HG03457 (cell line): ENCODE measurements at regions not wholly inside any gene's neighbourhood (a gene's known extent, or its start where the extent isn't known, plus 50 kb on each side); places are given as distances from the start of the nearest gene placed in this dataset.

Experiments
- ATAC-seq: cut with Tn5 transposase; IDR thresholded peaks from one replicate; pipeline ENCODE4 v1.9.1; 2021; ENCODE audit warnings: moderate number of reproducible peaks; ENCODE audit not compliant: unreplicated experiment

DNA sequence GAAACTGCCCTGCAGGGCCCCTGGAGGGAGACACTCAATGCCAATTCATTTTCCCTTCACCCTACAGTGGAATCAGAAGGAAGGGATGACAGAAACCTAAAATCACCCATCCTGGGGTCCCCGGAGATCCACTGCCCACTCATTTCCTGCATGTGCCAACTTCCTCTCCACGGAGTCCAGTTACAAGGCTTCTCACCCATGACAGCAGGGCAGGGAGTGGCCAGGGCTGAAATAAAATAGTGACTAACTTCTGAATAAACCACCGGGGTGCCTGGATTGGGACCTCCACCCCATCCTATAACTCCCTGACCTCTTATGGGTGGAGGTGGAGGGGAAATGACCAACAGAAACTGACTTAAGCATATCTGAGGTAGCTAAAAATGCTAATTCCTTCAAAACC is 362.3 kb downstream of the MAFB start:
- ATAC-seq, result no peak

GRCh38 chr20:40325006-40325568 is 363.9 kb downstream of the MAFB start:
- ATAC-seq, result no peak

- ATAC-seq, result no peak
Observed at GRCh38 chr20:40323361-40323794, 365.7 kb downstream of the MAFB start.

GRCh38 chr20:40322941-40323340 is 366.1 kb downstream of the MAFB start:
- ATAC-seq, result no peak

GRCh38 chr20:40320517-40321011 is 368.5 kb downstream of the MAFB start:
- no peak for ATAC-seq

DNA sequence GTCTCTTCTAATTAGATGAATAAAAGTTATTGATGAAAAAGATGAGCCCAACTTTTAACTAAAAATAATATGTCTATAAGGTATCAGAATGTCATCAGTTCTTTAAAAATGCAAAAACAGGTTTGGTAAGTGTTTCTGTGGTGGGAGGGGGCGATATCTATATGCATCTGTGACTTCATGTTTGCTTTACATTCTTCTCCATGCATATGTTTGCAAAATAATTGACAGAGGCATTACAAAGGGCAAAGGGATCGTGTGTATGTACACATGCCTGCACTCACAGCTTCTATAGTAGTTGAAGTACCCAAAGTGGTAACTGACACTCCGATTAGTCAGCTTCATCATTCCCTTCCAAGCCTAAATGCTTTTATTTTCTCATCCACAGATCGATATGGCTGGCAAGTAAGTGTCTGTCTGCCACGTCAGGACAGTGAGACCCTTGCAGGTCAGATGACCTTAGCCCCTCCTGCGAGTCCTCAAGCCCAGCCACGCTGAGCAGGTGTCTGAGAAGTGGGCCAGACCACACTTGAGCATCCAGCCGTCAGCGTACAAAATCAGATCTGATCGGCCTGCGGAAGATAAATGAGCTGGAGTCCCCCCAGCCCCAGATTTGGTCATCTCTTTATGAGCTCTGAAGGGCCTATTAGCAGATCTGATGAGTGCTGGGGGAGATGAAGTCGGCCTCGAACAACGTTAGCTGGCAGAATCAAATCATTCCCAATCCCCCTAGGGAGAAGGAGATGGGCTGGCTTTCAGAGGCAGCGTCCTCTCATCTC is 369.1 kb downstream of the MAFB start:
- no peak for ATAC-seq

GRCh38 chr20:40319056-40319455 is 370.0 kb downstream of the MAFB start:
- ATAC-seq, result no peak

DNA sequence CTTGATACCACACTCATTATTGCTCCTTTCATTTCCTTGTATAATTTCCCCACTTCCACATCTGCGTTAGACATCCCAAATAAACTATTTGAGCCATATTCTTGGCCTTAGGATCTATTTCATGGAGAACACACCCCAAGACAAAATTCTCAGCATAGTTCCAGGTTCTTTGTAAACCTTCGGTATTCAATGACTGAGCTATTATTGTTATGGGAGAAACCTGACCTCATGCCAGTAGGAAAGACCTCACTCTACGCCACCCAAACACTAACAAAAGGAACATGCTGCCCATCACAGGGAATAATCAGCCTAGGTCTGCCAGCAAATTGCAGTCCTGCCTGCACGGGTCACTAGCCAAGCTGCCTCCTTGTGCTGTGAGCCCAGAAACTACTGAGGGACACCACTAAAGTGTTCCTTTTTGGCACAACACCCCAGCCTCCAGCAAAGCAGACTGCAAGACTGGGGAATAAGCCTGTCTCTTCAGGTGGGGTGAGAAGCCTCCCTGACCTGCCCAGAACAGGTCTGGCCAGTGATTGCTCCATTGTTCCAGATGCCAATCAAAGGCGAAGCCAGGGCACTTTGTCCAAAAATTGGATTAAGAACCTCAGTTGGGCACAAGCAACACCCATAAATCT is 371.8 kb downstream of the MAFB start:
- ATAC-seq, result no peak

- no peak for ATAC-seq
Observed at GRCh38 chr20:40314278-40314677, 374.8 kb downstream of the MAFB start.

DNA sequence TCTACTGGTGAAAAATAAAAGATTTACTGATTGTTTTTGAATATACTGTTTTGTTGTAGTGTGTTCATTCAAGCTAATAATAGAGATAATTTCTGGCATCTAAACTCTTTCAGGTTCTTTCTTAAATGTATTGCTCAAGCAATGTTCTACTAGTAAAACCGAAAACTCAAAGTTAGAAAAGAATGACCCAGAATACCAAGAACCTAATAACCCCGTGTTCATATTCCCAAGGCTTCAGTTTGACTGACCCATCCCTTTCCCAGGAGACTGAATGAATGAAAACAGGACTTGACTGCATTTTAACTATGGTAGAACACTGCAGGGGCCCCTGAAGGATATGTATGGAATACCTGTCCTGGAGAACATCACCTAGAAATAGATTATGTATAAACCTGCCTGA is 375.3 kb downstream of the MAFB start:
- no peak for ATAC-seq

DNA sequence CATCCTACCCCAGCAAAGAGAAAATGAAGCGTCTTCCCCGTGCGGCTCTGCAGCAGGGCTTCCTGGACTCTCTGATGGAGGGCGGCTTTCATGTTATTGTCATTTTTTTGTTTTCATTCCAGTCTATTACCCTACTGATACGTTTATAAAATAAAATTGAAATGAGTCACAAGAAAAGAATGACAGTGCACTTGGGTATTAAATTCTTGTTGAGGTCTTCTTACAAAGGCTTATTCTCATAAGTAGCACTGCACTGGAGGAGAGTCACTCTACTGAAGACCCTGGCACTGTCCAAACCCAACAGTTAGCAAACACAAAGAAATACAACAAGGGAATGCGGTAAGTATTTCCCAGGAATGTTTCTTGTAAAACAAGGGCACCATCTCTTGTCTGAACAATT is 379.3 kb downstream of the MAFB start:
- ATAC-seq, result no peak

DNA sequence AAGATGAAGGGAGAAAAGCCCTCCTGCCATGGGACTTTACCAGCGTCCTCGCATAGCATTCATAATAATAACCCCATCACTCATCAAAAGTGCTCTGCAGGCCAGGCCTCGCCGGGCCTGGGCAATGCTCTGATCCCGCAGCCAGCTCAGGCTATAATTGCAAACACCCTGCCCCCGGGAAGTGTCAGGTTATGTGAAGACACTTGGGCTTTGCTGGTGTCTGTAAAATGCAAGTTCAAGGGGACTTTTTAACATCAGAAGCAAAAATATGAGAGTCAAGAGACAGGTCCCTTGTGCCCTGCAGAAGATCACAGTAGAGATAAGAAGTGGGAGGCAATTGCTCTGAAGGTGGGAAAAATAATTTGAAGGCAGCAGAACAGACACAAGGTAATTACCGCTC is 381.0 kb downstream of the MAFB start:
- ATAC-seq, result no peak

- no peak for ATAC-seq
Observed at GRCh38 chr20:40307268-40307667, 381.8 kb downstream of the MAFB start.

GRCh38 chr20:40305303-40305702 is 383.7 kb downstream of the MAFB start:
- no peak for ATAC-seq

GRCh38 chr20:40304119-40304613 is 384.9 kb downstream of the MAFB start:
- no peak for ATAC-seq

DNA sequence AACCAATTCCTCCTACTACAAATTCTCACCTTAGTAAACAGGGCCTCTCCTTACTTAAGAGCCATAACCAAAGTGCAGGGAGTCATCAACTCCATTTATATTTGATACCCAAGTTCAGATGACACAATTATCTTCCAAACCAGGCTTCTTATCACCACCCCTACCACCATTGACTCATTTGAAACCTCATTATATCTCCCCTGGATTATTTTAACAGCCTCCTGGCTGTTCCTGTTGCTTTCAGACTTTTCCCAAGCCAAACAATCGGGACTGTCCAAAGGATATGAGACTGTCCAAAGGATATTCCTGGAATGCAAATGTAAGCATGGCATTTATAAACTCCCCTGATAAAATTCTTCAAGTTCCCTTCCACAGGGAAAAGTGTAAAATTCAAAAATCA is 394.3 kb downstream of the MAFB start:
- no peak for ATAC-seq

DNA sequence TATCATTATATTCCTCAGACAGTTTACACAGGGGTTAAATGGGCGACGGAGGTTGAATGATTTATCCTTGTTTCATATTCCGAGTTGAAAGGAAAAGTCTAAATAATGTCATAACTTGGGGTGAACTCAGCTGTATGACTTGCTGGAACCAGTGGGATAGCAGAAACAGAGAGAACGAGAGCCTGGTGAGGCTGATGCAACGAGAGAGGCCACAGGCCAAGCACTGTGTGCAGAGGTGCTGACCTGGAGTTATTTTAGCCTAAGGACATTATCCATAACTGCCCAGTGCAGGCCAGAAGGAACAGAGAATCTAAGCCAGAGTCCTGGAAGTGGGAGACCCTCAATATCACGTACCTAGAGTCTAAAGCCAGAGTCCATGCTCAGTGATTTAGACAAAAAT is 394.9 kb downstream of the MAFB start:
- no peak for ATAC-seq

DNA sequence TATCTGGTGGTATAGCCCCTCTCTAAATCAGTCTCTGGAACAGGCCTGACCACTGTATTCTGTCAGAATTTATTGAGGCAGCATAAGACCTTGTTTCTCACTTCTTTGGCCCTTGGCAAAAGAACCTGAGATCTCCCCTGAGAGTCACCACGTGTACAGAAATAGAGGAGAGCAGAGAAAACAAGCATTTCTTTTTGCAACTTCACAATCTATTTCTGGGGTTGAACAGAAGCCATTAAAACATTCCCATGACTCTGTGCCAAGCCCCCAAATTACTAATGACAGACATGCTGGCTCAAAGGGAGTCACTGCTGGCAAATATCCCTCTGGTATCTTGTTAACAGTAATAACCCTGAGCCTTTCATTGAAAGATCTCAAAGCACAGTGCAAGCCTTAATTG is 395.3 kb downstream of the MAFB start:
- ATAC-seq, result no peak

DNA sequence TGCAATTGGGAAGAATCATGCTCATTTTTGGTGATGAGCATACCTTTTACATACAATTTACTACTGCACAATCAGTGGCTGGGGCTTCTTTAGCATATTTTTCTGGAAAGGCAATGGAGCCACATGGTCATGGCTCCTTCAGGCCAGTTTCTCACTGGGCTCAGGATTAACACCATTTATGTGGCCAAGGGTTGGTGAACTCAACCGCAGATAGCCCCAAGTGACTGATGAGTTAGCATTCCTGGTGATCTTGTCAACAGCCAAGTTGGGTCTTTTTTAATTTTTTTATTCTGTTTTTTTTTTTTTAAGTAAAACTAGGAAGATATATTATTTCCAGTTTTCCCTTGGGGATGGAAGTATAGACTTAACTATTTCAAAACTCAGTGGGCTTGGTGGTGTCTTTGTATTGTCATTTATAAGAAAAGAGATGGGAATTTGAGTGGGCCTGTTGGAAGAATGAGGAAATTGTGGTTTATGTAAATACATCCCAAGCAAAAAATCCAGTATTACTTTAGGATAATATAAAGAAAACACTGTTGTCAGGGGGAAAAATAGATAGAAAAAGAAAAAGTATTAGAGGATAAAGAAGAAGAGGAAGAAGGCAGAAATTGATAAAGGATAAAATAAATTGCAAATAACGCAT is 397.4 kb downstream of the MAFB start:
- ATAC-seq, result no peak

- ATAC-seq, result no peak
Observed at GRCh38 chr20:40287683-40288082, 401.4 kb downstream of the MAFB start.

GRCh38 chr20:40286975-40287531 is 402.0 kb downstream of the MAFB start:
- no peak for ATAC-seq
